T-cell (primary cell): ENCODE measurements at regions not wholly inside any gene's neighbourhood (a gene's known extent, or its start where the extent isn't known, plus 50 kb on each side); places are given as distances from the start of the nearest gene placed in this dataset.

Experiments
- ATAC-seq, 4 experiments: fragments of 200-7000 bp in 3 of 4; fragments of 150-1000 bp in 1 of 4; cut with Tn5 transposase; replicated peaks in 1 of 4; 1 replicate in 3 of 4; 2 replicates in 1 of 4; pipeline ENCODE4 v1.10.0; 2021; ENCODE audit warnings: moderate library complexity in 3 of 4, mild to moderate bottlenecking in 2 of 4, moderate number of reproducible peaks in 1 of 4
- CTCF ChIA-PET, 2 donors: fragments of 300-600 bp; sonication (Branson Sonifier 250); formaldehyde crosslinking; loops; one replicate each; lab custom pipeline; 2022; ENCODE audit warnings: antibody characterized with exemption in 2 of 2; lab: Charles Lee
- POLR2A ChIA-PET, 2 donors: fragments of 300-600 bp; sonication (Branson Sonifier 250); formaldehyde crosslinking; loops; one replicate each; lab custom pipeline; 2022; ENCODE audit warnings: antibody characterized with exemption in 2 of 2; lab: Charles Lee
- DNase-seq, 35 experiments: peaks; one replicate each; pipeline versions ENCODE4 v3.0.0 to v3.0.0-alpha.2; 2013 to 2023
- H3K27ac ChIP-seq: one replicate; pipeline ENCODE4 v1.5.1; 2013; ENCODE audit warnings: low read length
- H3K27me3 ChIP-seq, 2 experiments: replicated peaks in 1 of 2; 1 replicate in 1 of 2; 2 replicates in 1 of 2; pipeline versions ENCODE4 v1.6.1 to v1.7.0; 2013; ENCODE audit warnings: low read length in 1 of 2, mixed read lengths in 1 of 2; ENCODE audit not compliant: control insufficient read depth in 2 of 2, insufficient read depth in 2 of 2; ENCODE audit errors: extremely low read depth in 1 of 2
- H3K36me3 ChIP-seq, 2 donors: 1 replicate in 1 of 2; 2 replicates in 1 of 2; pipeline versions ENCODE4 v1.6.1 to v1.7.0; 2013; ENCODE audit warnings: low read length in 1 of 2; ENCODE audit not compliant: control insufficient read depth in 2 of 2, insufficient read depth in 1 of 2; ENCODE audit errors: extremely low read depth in 1 of 2
- H3K4me1 ChIP-seq, 2 experiments: 1 replicate in 1 of 2; 2 replicates in 1 of 2; pipeline versions ENCODE4 v1.6.1 to v1.7.0; 2013; ENCODE audit warnings: low read length in 2 of 2, mixed read lengths in 1 of 2; ENCODE audit not compliant: insufficient read depth in 2 of 2, control insufficient read depth in 1 of 2; ENCODE audit errors: extremely low read depth in 1 of 2
- H3K4me3 ChIP-seq, 2 donors: 1 replicate in 1 of 2; 2 replicates in 1 of 2; pipeline versions ENCODE4 v1.5.1 to v1.7.0; 2013; ENCODE audit warnings: mild to moderate bottlenecking in 2 of 2, low read length in 1 of 2, moderate library complexity in 1 of 2; ENCODE audit not compliant: control insufficient read depth in 1 of 2; ENCODE audit errors: extremely low read depth in 1 of 2
- H3K9me3 ChIP-seq: 2 replicates; pipeline ENCODE4 v1.7.0; 2013
- H3K27ac Mint-ChIP-seq, 2 donors: one replicate each; pipeline ENCODE4 v1.8.0; 2020 to 2021; ENCODE audit warnings: mild to moderate bottlenecking in 2 of 2, mixed read lengths in 2 of 2
- H3K27me3 Mint-ChIP-seq, 2 donors: one replicate each; pipeline ENCODE4 v1.8.0; 2021 to 2022; ENCODE audit warnings: mixed read lengths in 2 of 2
- H3K36me3 Mint-ChIP-seq: one replicate; pipeline ENCODE4 v1.8.0; 2021; ENCODE audit warnings: mixed read lengths
- H3K4me1 Mint-ChIP-seq, 3 donors: one replicate each; pipeline ENCODE4 v1.8.0; 2020 to 2022; ENCODE audit warnings: mixed read lengths in 3 of 3, mild to moderate bottlenecking in 1 of 3
- H3K4me3 Mint-ChIP-seq, 3 donors: one replicate each; pipeline ENCODE4 v1.8.0; 2020 to 2022; ENCODE audit warnings: mild to moderate bottlenecking in 3 of 3, mixed read lengths in 3 of 3, moderate library complexity in 3 of 3
- H3K9me3 Mint-ChIP-seq, 3 donors: one replicate each; pipeline ENCODE4 v1.8.0; 2020 to 2022; ENCODE audit warnings: mixed read lengths in 3 of 3
- WGBS: methylation state at CpG from one replicate; pipeline ENCODE4 v1.1.5; 2013; ENCODE audit warnings: missing lambda C conversion rate; ENCODE audit not compliant: insufficient coverage; 5-methylcytosine and 5-hydroxymethylcytosine counted together

DNA sequence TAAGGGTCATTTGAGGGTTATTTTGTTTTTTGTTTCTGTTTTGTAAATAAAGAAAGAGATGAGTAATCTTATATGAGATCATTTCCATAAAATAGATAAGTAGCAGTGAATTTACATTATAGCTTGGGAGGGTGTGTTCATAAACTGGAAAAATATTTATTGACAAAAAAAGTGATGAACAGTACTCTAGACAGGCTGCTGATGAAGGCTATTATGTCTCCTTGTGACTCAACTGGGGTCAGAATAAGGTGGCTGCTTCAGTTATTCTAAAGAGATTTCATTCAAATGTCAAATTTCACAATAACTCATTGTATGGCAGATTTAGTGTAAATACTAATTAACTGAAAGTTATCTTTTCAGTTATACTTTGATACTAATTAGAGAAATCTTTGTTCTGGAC, 251.1 kb upstream of the CMC1 start:
- Mint-ChIP-seq H3K9me3 (peaks cover 0 to 10% (median 0%) of the 10 kb centered on the region in 3 donors), H3K36me3 (peaks cover 2% of the 10 kb centered on the region), H3K27ac (no peak overlapping the region), H3K4me1 (no peaks in the 10 kb centered on the region), H3K27me3 (peaks cover 3 to 4% of the 10 kb centered on the region in 2 donors), H3K4me3 (no peak overlapping the region)
- Histone ChIP-seq H3K27ac (no peak overlapping the region), H3K27me3 (no peaks in the 10 kb centered on the region), H3K36me3 (no peaks in the 10 kb centered on the region), H3K9me3 (no peaks in the 10 kb centered on the region), H3K4me1 (no peaks in the 10 kb centered on the region), H3K4me3 (no peak overlapping the region)
- CTCF ChIA-PET: interaction anchor here in 1 of 2 donors (0.8 kb wide), 1 partner anchor 346 kb away, joined by 3 read pairs; no protein-coding TSS in a partner anchor
- DNase-seq: no peak
- POLR2A ChIA-PET: no interaction called here
- ATAC-seq: no peak

- no peak for DNase-seq
- Mint-ChIP-seq H3K9me3 (peaks cover 0 to 5% (median 0%) of the 10 kb centered on the region in 3 donors), H3K4me1 (no peaks in the 10 kb centered on the region), H3K4me3 (no peak overlapping the region), H3K27ac (no peak overlapping the region), H3K36me3 (peaks cover 1% of the 10 kb centered on the region), H3K27me3 (peaks cover 3 to 4% of the 10 kb centered on the region in 2 donors)
- Histone ChIP-seq H3K9me3 (no peaks in the 10 kb centered on the region), H3K4me3 (no peak overlapping the region), H3K27me3 (no peaks in the 10 kb centered on the region), H3K27ac (no peak overlapping the region), H3K36me3 (no peaks in the 10 kb centered on the region), H3K4me1 (no peaks in the 10 kb centered on the region)
- POLR2A ChIA-PET: interaction anchor here in 1 of 2 donors (0.5 kb wide), 1 partner anchor 69 kb away, joined by 7 read pairs; no protein-coding TSS in a partner anchor
- CTCF ChIA-PET: interaction anchor here in 1 of 2 donors (0.6 to 0.8 kb wide), 2 partner anchors 295 to 346 kb away, joined by 3 read pairs; no protein-coding TSS in a partner anchor
- ATAC-seq: no peak
These were observed 250.6 kb upstream of the CMC1 start for GRCh38 chr3:27990837-27991236.

DNA sequence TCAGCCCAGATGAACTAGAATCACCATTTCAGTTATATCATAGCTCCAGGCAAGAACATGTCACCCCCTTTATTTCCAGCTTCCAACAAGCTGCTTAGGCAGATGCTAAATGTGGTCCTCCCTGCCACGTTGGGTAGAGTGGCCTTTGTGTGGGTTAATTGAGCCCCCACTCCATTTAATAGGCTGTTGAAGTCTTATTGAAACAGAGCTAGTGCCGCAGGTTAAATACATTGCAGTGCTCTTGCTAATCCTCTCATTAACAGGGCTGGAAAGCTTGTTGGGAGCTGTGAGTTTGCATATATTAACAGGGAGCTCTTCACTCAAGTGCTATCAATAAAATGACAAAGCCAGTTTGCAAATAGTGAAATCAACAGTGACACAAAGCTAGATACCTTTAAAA, 248.4 kb upstream of the CMC1 start:
- Mint-ChIP-seq H3K27me3 (peaks cover 3 to 4% of the 10 kb centered on the region in 2 donors), H3K4me1 (no peaks in the 10 kb centered on the region), H3K4me3 (no peak overlapping the region), H3K36me3 (no peaks in the 10 kb centered on the region), H3K27ac (no peak overlapping the region), H3K9me3 (peaks cover 0 to 4% (median 0%) of the 10 kb centered on the region in 3 donors)
- DNase-seq: no peak
- Histone ChIP-seq H3K27ac (no peak overlapping the region), H3K9me3 (no peaks in the 10 kb centered on the region), H3K36me3 (no peaks in the 10 kb centered on the region), H3K27me3 (no peaks in the 10 kb centered on the region), H3K4me3 (no peak overlapping the region), H3K4me1 (no peaks in the 10 kb centered on the region)
- no CpG with 5 or more reads among the region's 2 CpGs for WGBS
- ChIA-PET POLR2A (no interaction called here), CTCF (interaction anchor here in 1 of 2 donors (0.6 kb wide), 1 partner anchor 27 kb away, joined by 3 read pairs; no protein-coding TSS in a partner anchor)
- no peak for ATAC-seq

DNA sequence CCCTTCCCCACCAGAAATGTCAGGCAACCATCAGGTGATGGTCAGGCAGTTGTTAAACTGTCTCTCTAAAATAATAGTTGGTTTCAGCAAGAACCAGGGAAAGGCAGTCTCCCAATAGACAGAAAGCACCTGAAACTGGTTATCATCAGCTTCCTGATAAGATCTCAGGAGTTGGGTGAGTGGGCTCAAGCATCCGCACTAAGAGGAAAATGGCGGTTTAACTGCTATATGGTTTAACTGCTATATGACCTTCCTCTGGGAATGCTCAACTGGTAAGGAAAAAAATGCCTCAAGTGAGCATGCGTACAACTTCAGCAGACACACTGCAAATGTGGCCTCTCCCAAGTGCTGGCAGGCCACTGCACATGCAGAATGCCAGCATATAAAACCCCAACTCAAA, 240.8 kb upstream of the CMC1 start:
- H3K27me3 ChIP-seq: no peaks in the 10 kb centered on the region
- Mint-ChIP-seq H3K9me3 (peaks cover 5 to 14% (median 12%) of the 10 kb centered on the region in 3 donors), H3K4me1 (no peaks in the 10 kb centered on the region), H3K4me3 (no peak overlapping the region), H3K27ac (no peak overlapping the region), H3K36me3 (peaks cover 7% of the 10 kb centered on the region), H3K27me3 (no peaks in the 10 kb centered on the region)
- no peaks in the 10 kb centered on the region for H3K9me3 ChIP-seq
- ATAC-seq (no peak), DNase-seq (no peak)
- H3K4me1 ChIP-seq: no peaks in the 10 kb centered on the region
- WGBS: 100% methylated on average over 2 of the region's 3 CpGs
- CTCF ChIA-PET: no interaction called here
- POLR2A ChIA-PET: no interaction called here
- no peak overlapping the region for H3K4me3 ChIP-seq
- H3K27ac ChIP-seq: no peak overlapping the region
- no peaks in the 10 kb centered on the region for H3K36me3 ChIP-seq

- H3K27ac ChIP-seq: peak overlapping the region; percentile 9
- Mint-ChIP-seq H3K4me1 (no peaks in the 10 kb centered on the region), H3K27ac (no peak overlapping the region), H3K36me3 (peaks cover 4% of the 10 kb centered on the region), H3K4me3 (no peak overlapping the region), H3K27me3 (no peaks in the 10 kb centered on the region), H3K9me3 (peaks cover 4 to 6% (median 5%) of the 10 kb centered on the region in 3 donors)
- H3K9me3 ChIP-seq: no peaks in the 10 kb centered on the region
- peak in 1 of 35 experiments; percentile 7 for DNase-seq
- no peaks in the 10 kb centered on the region for H3K4me1 ChIP-seq
- no peak overlapping the region for H3K4me3 ChIP-seq
- WGBS: no CpG with 5 or more reads among the region's 6 CpGs
- CTCF ChIA-PET: interaction anchor here in 1 of 2 donors (0.9 kb wide), 1 partner anchor 137 kb away, joined by 3 read pairs; no protein-coding TSS in a partner anchor
- ATAC-seq: no peak
- no peaks in the 10 kb centered on the region for H3K36me3 ChIP-seq
- no peaks in the 10 kb centered on the region for H3K27me3 ChIP-seq
- POLR2A ChIA-PET: no interaction called here
These were observed 233.2 kb upstream of the CMC1 start for GRCh38 chr3:28008235-28008634.

DNA sequence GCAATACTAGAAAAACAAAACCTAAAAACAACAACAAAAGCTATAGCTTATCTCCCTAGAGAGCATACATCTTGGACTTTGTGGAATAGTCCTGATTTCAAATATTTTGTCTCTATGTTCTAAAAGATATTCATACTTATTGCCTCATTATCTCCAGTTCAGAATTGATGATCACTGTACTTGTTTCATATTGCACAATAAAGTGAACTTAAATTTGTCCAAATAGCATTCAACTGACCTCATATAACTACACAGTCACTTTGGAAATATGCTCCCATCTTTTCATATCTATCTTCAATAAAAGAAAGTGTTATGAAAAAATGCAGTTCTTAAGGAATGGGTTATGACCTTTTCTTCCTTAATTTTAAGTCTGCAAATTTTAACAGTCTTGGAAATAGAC, 228.6 kb upstream of the CMC1 start:
- CTCF ChIA-PET: interaction anchor here in 1 of 2 donors (0.9 kb wide), 1 partner anchor 11 kb away, joined by 3 read pairs; no protein-coding TSS in a partner anchor
- POLR2A ChIA-PET: no interaction called here
- H3K27ac ChIP-seq: no peak overlapping the region
- Mint-ChIP-seq H3K36me3 (no peaks in the 10 kb centered on the region), H3K9me3 (no peaks in the 10 kb centered on the region), H3K4me3 (no peak overlapping the region), H3K4me1 (no peaks in the 10 kb centered on the region), H3K27ac (no peak overlapping the region), H3K27me3 (no peaks in the 10 kb centered on the region)
- H3K4me1 ChIP-seq: no peaks in the 10 kb centered on the region
- H3K36me3 ChIP-seq: no peaks in the 10 kb centered on the region
- H3K27me3 ChIP-seq: no peaks in the 10 kb centered on the region
- ATAC-seq (no peak), DNase-seq (no peak)
- no peaks in the 10 kb centered on the region for H3K9me3 ChIP-seq
- H3K4me3 ChIP-seq: no peak overlapping the region
